ENCODE measurements at regions not wholly inside any gene's neighbourhood (a gene's known extent, or its start where the extent isn't known, plus 50 kb on each side); places are given as distances from the start of the nearest gene placed in this dataset.

DNA sequence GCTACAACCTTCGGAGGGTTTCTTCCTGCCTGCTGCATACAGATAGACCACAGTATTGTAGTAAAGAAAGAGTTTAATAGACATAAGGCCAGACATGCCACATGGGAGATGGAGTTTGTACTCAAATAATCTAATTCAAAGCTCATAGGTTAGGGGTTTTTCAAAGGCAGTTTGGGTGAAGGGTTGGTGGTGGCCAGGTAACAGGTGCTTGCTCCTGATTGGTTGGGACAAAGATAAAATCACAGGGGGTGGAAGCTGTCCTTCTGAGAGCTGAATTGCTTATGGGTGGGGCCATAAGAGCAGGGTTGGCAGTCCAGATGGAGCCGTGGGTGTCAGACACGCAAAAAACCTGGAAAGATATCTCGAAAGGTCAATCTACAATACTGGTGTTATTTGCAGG, 92.3 kb upstream of the ETV3 start:
- H3K79me2 ChIP-seq (ENCODE audit: low read depth) = no peaks in the 10 kb centered on the region
- intact Hi-C loops (cut with micrococcal nuclease; ENCODE audit: unreplicated experiment) = no loop called here
- no peak for DNase-seq
- no peak overlapping the region for H3K4me3 ChIP-seq
- H3F3A ChIP-seq (ENCODE audit: insufficient read depth, low read depth) = no peaks in the 10 kb centered on the region
- BruUV-seq (replicated peaks) = no TSS peak
- H3K9me2 ChIP-seq (ENCODE audit: insufficient read depth) = no peaks in the 10 kb centered on the region
- no peak overlapping the region for H2AFZ ChIP-seq
- no peak overlapping the region for H3K4me2 ChIP-seq
- ChIA-PET CTCF (no interaction called here), POLR2A (ENCODE audit: unreplicated experiment) (no interaction called here)
- no peaks in the 10 kb centered on the region for H3K36me3 ChIP-seq (ENCODE audit: low read depth)
- TF ChIP-seq, protein P1, sequence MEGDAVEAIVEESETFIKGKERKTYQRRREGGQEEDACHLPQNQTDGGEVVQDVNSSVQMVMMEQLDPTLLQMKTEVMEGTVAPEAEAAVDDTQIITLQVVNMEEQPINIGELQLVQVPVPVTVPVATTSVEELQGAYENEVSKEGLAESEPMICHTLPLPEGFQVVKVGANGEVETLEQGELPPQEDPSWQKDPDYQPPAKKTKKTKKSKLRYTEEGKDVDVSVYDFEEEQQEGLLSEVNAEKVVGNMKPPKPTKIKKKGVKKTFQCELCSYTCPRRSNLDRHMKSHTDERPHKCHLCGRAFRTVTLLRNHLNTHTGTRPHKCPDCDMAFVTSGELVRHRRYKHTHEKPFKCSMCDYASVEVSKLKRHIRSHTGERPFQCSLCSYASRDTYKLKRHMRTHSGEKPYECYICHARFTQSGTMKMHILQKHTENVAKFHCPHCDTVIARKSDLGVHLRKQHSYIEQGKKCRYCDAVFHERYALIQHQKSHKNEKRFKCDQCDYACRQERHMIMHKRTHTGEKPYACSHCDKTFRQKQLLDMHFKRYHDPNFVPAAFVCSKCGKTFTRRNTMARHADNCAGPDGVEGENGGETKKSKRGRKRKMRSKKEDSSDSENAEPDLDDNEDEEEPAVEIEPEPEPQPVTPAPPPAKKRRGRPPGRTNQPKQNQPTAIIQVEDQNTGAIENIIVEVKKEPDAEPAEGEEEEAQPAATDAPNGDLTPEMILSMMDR (conservative IDR thresholded peaks at IDR 0.05) = no peak
- TF ChIP-seq EZH2 (IDR thresholded peaks at IDR 0.05; ENCODE audit: low read depth) = no peak
- H4K20me1 ChIP-seq (ENCODE audit: insufficient read depth) = no peaks in the 10 kb centered on the region
- H3K27ac ChIP-seq = no peak overlapping the region
- H3K4me1 ChIP-seq (replicated peaks; ENCODE audit: insufficient read depth) = no peaks in the 10 kb centered on the region
- H3K9me3 ChIP-seq (ENCODE audit: insufficient read depth, low read depth) = no peaks in the 10 kb centered on the region
- peaks cover 42% of the 10 kb centered on the region for H3K27me3 ChIP-seq (ENCODE audit: insufficient read depth, low read depth)

DNA sequence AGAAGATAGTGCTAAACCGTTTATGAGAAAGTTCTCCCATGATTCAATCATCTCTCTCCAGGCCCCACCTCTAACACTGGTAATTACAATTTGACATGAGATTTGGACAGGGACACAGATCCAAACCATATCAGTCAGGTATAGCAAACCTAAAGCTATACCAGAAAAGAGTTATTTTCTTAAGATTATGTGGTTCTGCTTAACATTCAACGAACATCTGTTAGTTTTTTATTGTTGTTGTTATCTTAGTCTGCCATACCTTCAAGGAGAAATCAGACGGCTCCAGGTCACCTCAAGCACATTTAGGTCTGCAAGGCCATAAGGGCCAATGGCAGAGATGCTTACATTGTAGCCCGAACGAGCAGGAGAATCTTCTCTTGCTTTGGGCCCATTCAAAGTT, 89.5 kb upstream of the ETV3 start:
- Histone ChIP-seq H3K27me3 (ENCODE audit: insufficient read depth, low read depth) (peaks cover 27% of the 10 kb centered on the region; the same call in 1 of the 2 replicates), H3K27ac (no peak overlapping the region), H3K9me2 (ENCODE audit: insufficient read depth) (no peaks in the 10 kb centered on the region), H3K79me2 (ENCODE audit: low read depth) (no peaks in the 10 kb centered on the region), H3K36me3 (ENCODE audit: low read depth) (no peaks in the 10 kb centered on the region), H3K4me2 (no peak overlapping the region), H2AFZ (no peak overlapping the region), H4K20me1 (ENCODE audit: insufficient read depth) (no peaks in the 10 kb centered on the region), H3K4me1 (replicated peaks; ENCODE audit: insufficient read depth) (no peaks in the 10 kb centered on the region), H3F3A (ENCODE audit: insufficient read depth, low read depth) (no peaks in the 10 kb centered on the region), H3K4me3 (no peak overlapping the region), H3K9me3 (ENCODE audit: insufficient read depth, low read depth) (no peaks in the 10 kb centered on the region)
- CTCF ChIA-PET = no interaction called here
- no TSS peak for BruUV-seq (replicated peaks)
- POLR2A ChIA-PET (ENCODE audit: unreplicated experiment) = no interaction called here
- DNase-seq = no peak
- TF ChIP-seq, protein P1 (conservative IDR thresholded peaks at IDR 0.05) = no peak
- no peak for TF ChIP-seq EZH2 (IDR thresholded peaks at IDR 0.05; ENCODE audit: low read depth)
- intact Hi-C loops (cut with micrococcal nuclease; ENCODE audit: unreplicated experiment) = no loop called here

DNA sequence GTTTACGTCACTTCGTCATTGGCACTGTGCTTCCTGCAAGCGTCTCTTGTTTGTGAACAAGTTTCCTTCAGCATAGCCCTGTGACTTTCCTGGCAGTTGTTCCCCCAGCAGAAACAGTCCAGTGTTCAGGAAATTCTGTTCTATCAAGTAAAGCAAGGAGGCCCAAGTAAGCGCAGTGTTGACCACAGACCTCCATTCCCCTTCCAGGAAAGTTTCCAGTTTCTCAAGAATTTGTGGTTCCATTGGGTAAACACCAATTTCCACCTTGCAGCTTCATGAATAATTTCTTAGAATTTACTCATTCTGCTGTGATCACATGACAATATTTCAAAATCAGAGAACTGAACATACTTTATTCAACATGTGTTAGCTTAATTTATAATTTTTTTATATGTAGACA, 88.5 kb upstream of the ETV3 start:
- no peaks in the 10 kb centered on the region for H4K20me1 ChIP-seq (ENCODE audit: insufficient read depth)

More for the DNA sequence above, 88.5 kb upstream of the ETV3 start:
- H3F3A ChIP-seq (ENCODE audit: insufficient read depth, low read depth) = no peaks in the 10 kb centered on the region
- TF ChIP-seq EZH2 (IDR thresholded peaks at IDR 0.05; ENCODE audit: low read depth) = no peak
- TF ChIP-seq, protein P1 (conservative IDR thresholded peaks at IDR 0.05) = no peak
- no peak overlapping the region for H3K27ac ChIP-seq
- intact Hi-C loops (cut with micrococcal nuclease; ENCODE audit: unreplicated experiment) = no loop called here
- no peak overlapping the region for H3K4me3 ChIP-seq
- H3K4me2 ChIP-seq = no peak overlapping the region
- H2AFZ ChIP-seq = no peak overlapping the region
- H3K36me3 ChIP-seq (ENCODE audit: low read depth) = no peaks in the 10 kb centered on the region
- no peaks in the 10 kb centered on the region for H3K79me2 ChIP-seq (ENCODE audit: low read depth)
- DNase-seq = no peak
- H3K27me3 ChIP-seq (ENCODE audit: insufficient read depth, low read depth) = peaks cover 28% of the 10 kb centered on the region; the same call in 1 of the 2 replicates
- ChIA-PET CTCF (no interaction called here), POLR2A (ENCODE audit: unreplicated experiment) (no interaction called here)
- H3K9me2 ChIP-seq (ENCODE audit: insufficient read depth) = no peaks in the 10 kb centered on the region
- H3K4me1 ChIP-seq (replicated peaks; ENCODE audit: insufficient read depth) = no peaks in the 10 kb centered on the region
- H3K9me3 ChIP-seq (ENCODE audit: insufficient read depth, low read depth) = no peaks in the 10 kb centered on the region
- no TSS peak for BruUV-seq (replicated peaks)

Data from PC-9 (cell line).